Parathyroid adenoma (tissue), 2 donors: ENCODE measurements at regions not wholly inside any gene's neighbourhood (a gene's known extent, or its start where the extent isn't known, plus 50 kb on each side); places are given as distances from the start of the nearest gene placed in this dataset.

ENCODE experiments used
- H2AFZ ChIP-seq: fragments of 300-600 bp; sonication (generic); one replicate; pipeline ENCODE4 v1.7.0; 2017; ENCODE audit warnings: antibody characterized with exemption, mild to moderate bottlenecking
- H3K27ac ChIP-seq: fragments of 300-600 bp; sonication (generic); one replicate; pipeline ENCODE4 v1.7.0; 2017
- H3K27me3 ChIP-seq: fragments of 300-600 bp; sonication (generic); one replicate; pipeline ENCODE4 v1.7.0; 2017; ENCODE audit warnings: low read length; ENCODE audit not compliant: control insufficient read depth, insufficient read depth
- H3K36me3 ChIP-seq: fragments of 300-600 bp; sonication (generic); one replicate; pipeline ENCODE4 v1.7.0; 2017; ENCODE audit warnings: low read length; ENCODE audit not compliant: control insufficient read depth, insufficient read depth
- H3K4me1 ChIP-seq: fragments of 300-600 bp; sonication (generic); one replicate; pipeline ENCODE4 v1.7.0; 2017; ENCODE audit warnings: control low read depth
- H3K4me2 ChIP-seq: fragments of 300-600 bp; sonication (generic); one replicate; pipeline ENCODE4 v1.7.0; 2017; ENCODE audit warnings: low read length
- H3K4me3 ChIP-seq: fragments of 300-600 bp; sonication (generic); one replicate; pipeline ENCODE4 v1.7.0; 2017; ENCODE audit warnings: low read depth, low read length
- H3K79me2 ChIP-seq: fragments of 300-600 bp; sonication (generic); one replicate; pipeline ENCODE4 v1.7.0; 2017; ENCODE audit warnings: control low read depth
- H3K9ac ChIP-seq: fragments of 300-600 bp; sonication (generic); one replicate; pipeline ENCODE4 v1.7.0; 2017; ENCODE audit warnings: mild to moderate bottlenecking
- H3K9me3 ChIP-seq: fragments of 300-600 bp; sonication (generic); one replicate; pipeline ENCODE4 v1.7.0; 2017; ENCODE audit warnings: low read length; ENCODE audit not compliant: control insufficient read depth
- CTCF ChIP-seq: fragments of 300-600 bp; sonication (generic); IDR thresholded peaks from one replicate; pipeline ENCODE4 v1.7.0; 2017; ENCODE audit warnings: antibody characterized with exemption, mild to moderate bottlenecking
- donor health status: primary hyperparathyroidism.

- H2AFZ ChIP-seq: no peak overlapping the region
- H3K9me3 ChIP-seq: no peaks in the 10 kb centered on the region
- no peaks in the 10 kb centered on the region for H3K4me1 ChIP-seq
- H3K9ac ChIP-seq: no peak overlapping the region
- no peak overlapping the region for H3K4me3 ChIP-seq
- H3K27ac ChIP-seq: no peak overlapping the region
- no peaks in the 10 kb centered on the region for H3K27me3 ChIP-seq
- no peak overlapping the region for H3K4me2 ChIP-seq
- H3K36me3 ChIP-seq: no peaks in the 10 kb centered on the region
- TF ChIP-seq CTCF: no peak
- H3K79me2 ChIP-seq: no peaks in the 10 kb centered on the region
Observed at GRCh38 chr9:84435902-84436301, 95.3 kb upstream of the SLC28A3 start.

- TF ChIP-seq CTCF: no peak
- Histone ChIP-seq H3K4me3 (no peak overlapping the region), H3K27ac (no peak overlapping the region), H3K4me1 (no peaks in the 10 kb centered on the region), H2AFZ (no peak overlapping the region), H3K79me2 (no peaks in the 10 kb centered on the region), H3K27me3 (no peaks in the 10 kb centered on the region), H3K4me2 (no peak overlapping the region), H3K9ac (no peak overlapping the region), H3K9me3 (no peaks in the 10 kb centered on the region), H3K36me3 (no peaks in the 10 kb centered on the region)
Observed at GRCh38 chr9:84436386-84437109, 96.0 kb upstream of the SLC28A3 start.

GRCh38 chr9:84438391-84438790, 97.8 kb upstream of the SLC28A3 start:
- Histone ChIP-seq H3K4me1 (no peaks in the 10 kb centered on the region), H3K27me3 (no peaks in the 10 kb centered on the region), H3K27ac (no peak overlapping the region), H3K4me3 (no peak overlapping the region), H3K4me2 (no peak overlapping the region), H2AFZ (no peak overlapping the region), H3K9me3 (no peaks in the 10 kb centered on the region), H3K36me3 (no peaks in the 10 kb centered on the region), H3K79me2 (no peaks in the 10 kb centered on the region), H3K9ac (no peak overlapping the region)
- TF ChIP-seq CTCF: no peak

GRCh38 chr9:84439250-84439649, 98.7 kb upstream of the SLC28A3 start:
- Histone ChIP-seq H3K79me2 (no peaks in the 10 kb centered on the region), H3K4me3 (no peak overlapping the region), H2AFZ (no peak overlapping the region), H3K4me2 (no peak overlapping the region), H3K9ac (no peak overlapping the region), H3K27ac (no peak overlapping the region), H3K9me3 (no peaks in the 10 kb centered on the region), H3K27me3 (no peaks in the 10 kb centered on the region), H3K4me1 (no peaks in the 10 kb centered on the region), H3K36me3 (no peaks in the 10 kb centered on the region)
- TF ChIP-seq CTCF: no peak

GRCh38 chr9:84442712-84443111, 102.2 kb upstream of the SLC28A3 start:
- Histone ChIP-seq H3K27ac (no peak overlapping the region), H3K36me3 (no peaks in the 10 kb centered on the region), H3K9ac (no peak overlapping the region), H2AFZ (no peak overlapping the region), H3K9me3 (no peaks in the 10 kb centered on the region), H3K4me3 (no peak overlapping the region), H3K4me2 (no peak overlapping the region), H3K4me1 (no peaks in the 10 kb centered on the region), H3K27me3 (no peaks in the 10 kb centered on the region), H3K79me2 (no peaks in the 10 kb centered on the region)
- no peak for TF ChIP-seq CTCF
